Hepatocyte (in vitro differentiated cells): ENCODE measurements at regions not wholly inside any gene's neighbourhood (a gene's known extent, or its start where the extent isn't known, plus 50 kb on each side); places are given as distances from the start of the nearest gene placed in this dataset.

ENCODE experiments used
- DNase-seq: peaks from one replicate; pipeline ENCODE4 v3.0.0-alpha.2; 2016; ENCODE audit warnings: low spot score
- H2AFZ ChIP-seq: fragments of 200-600 bp; sonication (generic); 2 replicates; pipeline ENCODE4 v1.6.0; 2016; ENCODE audit warnings: antibody characterized with exemption, mild to moderate bottlenecking
- H3K27ac ChIP-seq: fragments of 200-600 bp; sonication (generic); 2 replicates; pipeline ENCODE4 v1.5.1; 2016; ENCODE audit warnings: mild to moderate bottlenecking
- H3K27me3 ChIP-seq: fragments of 200-600 bp; sonication (generic); 2 replicates; pipeline ENCODE4 v1.6.1; 2016
- H3K36me3 ChIP-seq: fragments of 200-600 bp; sonication (generic); replicated peaks from 2 replicates; pipeline ENCODE4 v1.5.1; 2016; ENCODE audit warnings: low read depth; ENCODE audit not compliant: insufficient read depth
- H3K4me1 ChIP-seq: fragments of 200-600 bp; sonication (generic); 2 replicates; pipeline ENCODE4 v1.5.1; 2016; ENCODE audit warnings: mild to moderate bottlenecking, moderate library complexity; ENCODE audit not compliant: insufficient read depth
- H3K4me2 ChIP-seq: fragments of 200-600 bp; sonication (generic); 2 replicates; pipeline ENCODE4 v1.6.0; 2016
- H3K4me3 ChIP-seq: fragments of 200-600 bp; sonication (generic); 2 replicates; pipeline ENCODE4 v1.5.1; 2016; ENCODE audit warnings: mild to moderate bottlenecking
- H3K79me2 ChIP-seq: fragments of 200-600 bp; sonication (generic); 2 replicates; pipeline ENCODE4 v1.6.0; 2017; ENCODE audit warnings: mild to moderate bottlenecking
- H3K9me2 ChIP-seq: fragments of 200-600 bp; sonication (generic); replicated peaks from 2 replicates; pipeline ENCODE4 v1.6.0; 2017; ENCODE audit warnings: mild to moderate bottlenecking; ENCODE audit not compliant: insufficient read depth
- H3K9me3 ChIP-seq: fragments of 200-600 bp; sonication (generic); 2 replicates; pipeline ENCODE4 v1.5.1; 2016; ENCODE audit warnings: low read depth, mild to moderate bottlenecking
- H4K20me1 ChIP-seq: fragments of 200-600 bp; sonication (generic); 2 replicates; pipeline ENCODE4 v1.6.0; 2016; ENCODE audit warnings: mild to moderate bottlenecking; ENCODE audit not compliant: insufficient read depth, poor library complexity, severe bottlenecking
- EZH2 ChIP-seq: fragments of 200-600 bp; sonication (generic); IDR thresholded peaks from 2 replicates; pipeline ENCODE4 v1.6.1; 2016; ENCODE audit warnings: antibody characterized with exemption, mild to moderate bottlenecking, borderline replicate concordance
- EZH2phosphoT487 ChIP-seq: fragments of 200-600 bp; sonication (generic); IDR thresholded peaks from one replicate; pipeline ENCODE4 v1.6.1; 2018; ENCODE audit warnings: antibody characterized with exemption, mild to moderate bottlenecking, low read depth, moderate library complexity; ENCODE audit not compliant: unreplicated experiment, severe bottlenecking
- WGBS: methylation state at CpG from one replicate; pipeline ENCODE4 v1.1.6; 2016; ENCODE audit warnings: low lambda C conversion rate; ENCODE audit errors: missing lambda C conversion rate; 5-methylcytosine and 5-hydroxymethylcytosine counted together
- TF ChIP-seq, protein P1 (sequence below): fragments of 200-600 bp; sonication (generic); IDR thresholded peaks from 2 replicates; pipeline ENCODE4 v1.5.1; 2016; ENCODE audit warnings: antibody characterized with exemption, mild to moderate bottlenecking; ENCODE audit not compliant: poor library complexity

DNA sequence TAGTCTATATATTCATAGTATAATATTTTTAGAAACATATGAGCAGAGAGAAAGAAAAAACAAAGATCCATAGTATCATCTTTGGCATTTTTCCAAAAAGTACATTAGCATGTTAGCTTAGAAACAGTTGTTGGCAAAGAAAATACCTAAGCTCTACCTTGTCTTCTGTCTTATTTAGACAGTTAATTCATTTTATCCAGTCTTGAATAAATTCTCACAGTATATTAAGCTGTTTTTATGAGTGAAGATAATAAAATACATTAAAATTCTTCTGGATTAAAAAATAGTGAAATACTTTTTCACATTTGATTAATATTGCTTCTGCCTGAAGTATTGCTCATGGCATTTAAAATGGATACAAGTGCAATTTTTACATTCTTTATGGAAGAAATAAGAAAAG lies 145.2 kb downstream of the ZIC1 start:
- H2AFZ ChIP-seq, result no peak overlapping the region
- H3K79me2 ChIP-seq, result no peaks in the 10 kb centered on the region
- H3K27ac ChIP-seq, result no peak overlapping the region
- H3K9me3 ChIP-seq, result no peaks in the 10 kb centered on the region
- no peaks in the 10 kb centered on the region for H3K36me3 ChIP-seq
- H3K9me2 ChIP-seq, result no peaks in the 10 kb centered on the region
- no peaks in the 10 kb centered on the region for H3K4me1 ChIP-seq
- DNase-seq, result no peak
- TF ChIP-seq EZH2, result no peak
- TF ChIP-seq, protein P1, sequence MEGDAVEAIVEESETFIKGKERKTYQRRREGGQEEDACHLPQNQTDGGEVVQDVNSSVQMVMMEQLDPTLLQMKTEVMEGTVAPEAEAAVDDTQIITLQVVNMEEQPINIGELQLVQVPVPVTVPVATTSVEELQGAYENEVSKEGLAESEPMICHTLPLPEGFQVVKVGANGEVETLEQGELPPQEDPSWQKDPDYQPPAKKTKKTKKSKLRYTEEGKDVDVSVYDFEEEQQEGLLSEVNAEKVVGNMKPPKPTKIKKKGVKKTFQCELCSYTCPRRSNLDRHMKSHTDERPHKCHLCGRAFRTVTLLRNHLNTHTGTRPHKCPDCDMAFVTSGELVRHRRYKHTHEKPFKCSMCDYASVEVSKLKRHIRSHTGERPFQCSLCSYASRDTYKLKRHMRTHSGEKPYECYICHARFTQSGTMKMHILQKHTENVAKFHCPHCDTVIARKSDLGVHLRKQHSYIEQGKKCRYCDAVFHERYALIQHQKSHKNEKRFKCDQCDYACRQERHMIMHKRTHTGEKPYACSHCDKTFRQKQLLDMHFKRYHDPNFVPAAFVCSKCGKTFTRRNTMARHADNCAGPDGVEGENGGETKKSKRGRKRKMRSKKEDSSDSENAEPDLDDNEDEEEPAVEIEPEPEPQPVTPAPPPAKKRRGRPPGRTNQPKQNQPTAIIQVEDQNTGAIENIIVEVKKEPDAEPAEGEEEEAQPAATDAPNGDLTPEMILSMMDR, result no peak
- TF ChIP-seq EZH2phosphoT487, result no peak
- H3K27me3 ChIP-seq, result no peaks in the 10 kb centered on the region
- H3K4me2 ChIP-seq, result no peak overlapping the region
- no peak overlapping the region for H3K4me3 ChIP-seq
- H4K20me1 ChIP-seq, result no peaks in the 10 kb centered on the region

DNA sequence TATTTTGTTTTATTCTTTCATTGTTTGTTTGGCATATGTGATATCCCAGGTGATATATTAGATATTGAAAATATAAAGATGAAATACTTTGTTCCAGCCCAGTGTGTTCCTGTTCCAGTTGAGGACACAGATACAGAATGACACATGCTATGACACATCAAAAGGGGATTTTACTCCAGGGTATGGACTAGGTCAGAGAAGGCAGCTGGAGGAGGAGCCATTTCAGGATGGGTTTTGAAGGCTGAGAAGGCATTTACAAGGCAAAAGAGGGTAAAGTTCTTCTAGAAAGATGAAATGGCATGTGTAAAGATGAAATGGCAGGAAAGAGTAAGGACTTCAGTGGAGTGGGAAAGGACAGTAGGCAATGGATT lies 163.8 kb downstream of the ZIC1 start:
- Histone ChIP-seq H3K27ac (no peak overlapping the region), H3K4me2 (no peak overlapping the region), H3K79me2 (no peaks in the 10 kb centered on the region), H2AFZ (no peak overlapping the region), H3K36me3 (no peaks in the 10 kb centered on the region), H4K20me1 (no peaks in the 10 kb centered on the region), H3K27me3 (no peaks in the 10 kb centered on the region), H3K4me3 (no peak overlapping the region), H3K9me2 (no peaks in the 10 kb centered on the region), H3K4me1 (no peaks in the 10 kb centered on the region), H3K9me3 (no peaks in the 10 kb centered on the region)
- no peak for TF ChIP-seq EZH2
- TF ChIP-seq, protein P1, result no peak
- TF ChIP-seq EZH2phosphoT487, result no peak
- no peak for DNase-seq

DNA sequence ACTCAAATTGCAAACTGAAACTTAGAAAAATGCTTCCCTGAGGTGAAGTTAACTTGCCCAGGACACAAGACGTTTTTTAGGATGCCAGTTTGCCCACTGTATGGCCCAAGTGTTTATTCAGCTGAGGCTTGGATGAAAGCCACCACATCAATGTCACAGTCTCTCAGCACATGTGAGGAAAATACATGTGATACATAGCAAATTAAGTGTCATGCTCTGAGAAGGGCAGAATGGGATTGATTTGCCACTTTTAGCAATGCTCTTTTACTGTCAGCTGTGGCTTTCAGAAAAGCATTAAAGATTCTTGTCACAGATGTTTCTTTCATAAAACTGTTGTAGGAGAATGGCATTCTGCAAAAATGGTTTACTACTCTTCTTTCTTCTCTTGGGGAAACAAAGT lies 165.5 kb downstream of the ZIC1 start:
- no peaks in the 10 kb centered on the region for H3K36me3 ChIP-seq
- H3K27me3 ChIP-seq, result no peaks in the 10 kb centered on the region
- H3K4me1 ChIP-seq, result no peaks in the 10 kb centered on the region
- no peak for TF ChIP-seq EZH2phosphoT487
- no peak for TF ChIP-seq EZH2
- TF ChIP-seq, protein P1, result no peak
- WGBS, result 39% methylated on average over 1 of the region's 1 CpG
- H3K4me3 ChIP-seq, result no peak overlapping the region
- H3K79me2 ChIP-seq, result no peaks in the 10 kb centered on the region
- H3K9me3 ChIP-seq, result no peaks in the 10 kb centered on the region
- no peak for DNase-seq
- no peaks in the 10 kb centered on the region for H3K9me2 ChIP-seq
- H2AFZ ChIP-seq, result no peak overlapping the region
- H3K4me2 ChIP-seq, result no peak overlapping the region
- no peaks in the 10 kb centered on the region for H4K20me1 ChIP-seq
- H3K27ac ChIP-seq, result no peak overlapping the region

DNA sequence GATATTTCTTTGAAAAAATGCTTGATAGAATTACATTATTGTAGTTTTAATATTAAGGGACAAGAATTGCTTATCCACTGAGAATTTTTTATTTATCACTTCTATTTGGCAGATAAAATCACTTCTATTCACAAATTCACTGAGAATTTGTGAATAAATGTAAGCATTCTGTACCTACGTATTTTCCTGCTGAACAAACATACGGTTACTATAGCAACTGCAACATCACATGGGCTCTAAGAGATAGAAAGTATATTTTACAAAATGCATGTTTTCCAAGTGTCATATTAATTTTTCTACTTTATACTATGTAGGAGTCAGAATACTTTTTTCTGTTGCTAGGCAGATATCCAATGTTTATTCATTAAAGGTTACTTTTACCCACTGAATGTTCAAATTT lies 166.2 kb downstream of the ZIC1 start:
- Histone ChIP-seq H3K27ac (no peak overlapping the region), H3K4me1 (no peaks in the 10 kb centered on the region), H3K4me3 (no peak overlapping the region), H2AFZ (no peak overlapping the region), H3K9me3 (no peaks in the 10 kb centered on the region), H3K4me2 (no peak overlapping the region), H3K9me2 (no peaks in the 10 kb centered on the region), H4K20me1 (no peaks in the 10 kb centered on the region), H3K27me3 (no peaks in the 10 kb centered on the region), H3K36me3 (no peaks in the 10 kb centered on the region), H3K79me2 (no peaks in the 10 kb centered on the region)
- DNase-seq, result no peak
- TF ChIP-seq, protein P1, result no peak
- TF ChIP-seq EZH2phosphoT487 (no peak), EZH2 (no peak)
- WGBS, result 79% methylated on average over 2 of the region's 2 CpGs
